WTC11 (cell line): ENCODE measurements at regions not wholly inside any gene's neighbourhood (a gene's known extent, or its start where the extent isn't known, plus 50 kb on each side); places are given as distances from the start of the nearest gene placed in this dataset.

Experiments
- ATAC-seq: fragments of 200-7000 bp; cut with Tn5 transposase; 2 replicates; pipeline ENCODE4 v1.10.0; 2021; ENCODE audit warnings: mild to moderate bottlenecking, moderate library complexity
- CTCF ChIA-PET: fragments of 300-600 bp; sonication (Branson Sonifier 250); formaldehyde crosslinking; loops from one replicate; lab custom pipeline; 2021; ENCODE audit warnings: antibody characterized with exemption; lab: Charles Lee
- POLR2A ChIA-PET: fragments of 350-600 bp; sonication (Branson Sonifier 250); formaldehyde crosslinking; loops from one replicate; lab custom pipeline; 2021; ENCODE audit warnings: antibody characterized with exemption; lab: Charles Lee
- DNase-seq: peaks from one replicate; pipeline ENCODE4 v3.0.0; 2021; ENCODE audit warnings: low spot score
- H3K27ac Mint-ChIP-seq: 2 replicates; pipeline ENCODE4 v1.8.0; 2021; ENCODE audit warnings: mixed read lengths
- H3K27me3 Mint-ChIP-seq: 2 replicates; pipeline ENCODE4 v1.8.0; 2021; ENCODE audit warnings: low read depth, mild to moderate bottlenecking, moderate library complexity, mixed read lengths
- H3K36me3 Mint-ChIP-seq: 2 replicates; pipeline ENCODE4 v1.8.0; 2021; ENCODE audit warnings: mixed read lengths
- H3K4me1 Mint-ChIP-seq: 2 replicates; pipeline ENCODE4 v1.8.0; 2022; ENCODE audit warnings: mixed read lengths
- H3K4me3 Mint-ChIP-seq: 2 replicates; pipeline ENCODE4 v1.8.0; 2021; ENCODE audit warnings: mild to moderate bottlenecking, moderate library complexity, mixed read lengths
- H3K9me3 Mint-ChIP-seq: 2 replicates; pipeline ENCODE4 v1.8.0; 2021; ENCODE audit warnings: mixed read lengths
- CREM ChIP-seq: sonication (generic); formaldehyde crosslinking; IDR thresholded peaks from 2 replicates; pipeline ENCODE4 v1.8.1; 2022; ENCODE audit warnings: mild to moderate bottlenecking, missing genetic modification reagents, moderate library complexity
- EMX1 ChIP-seq: fragments of 250-450 bp; sonication (Bioruptor Pico); IDR thresholded peaks from 2 replicates; pipeline ENCODE4 v1.8.0; 2021; ENCODE audit warnings: mild to moderate bottlenecking
- GTF2I ChIP-seq: fragments of 250-450 bp; sonication (Bioruptor Pico); conservative IDR thresholded peaks from 2 replicates; pipeline ENCODE4 v1.4.0; 2021; ENCODE audit warnings: mild to moderate bottlenecking
- IRF2 ChIP-seq: sonication (generic); formaldehyde crosslinking; IDR thresholded peaks from 2 replicates; pipeline ENCODE4 v1.8.0; 2022; ENCODE audit warnings: low read depth, missing genetic modification reagents, borderline replicate concordance
- NFE2L1 ChIP-seq: sonication (generic); formaldehyde crosslinking; IDR thresholded peaks from 2 replicates; pipeline ENCODE4 v1.8.1; 2023; ENCODE audit warnings: missing genetic modification reagents
- PRRX2 ChIP-seq: fragments of 250-450 bp; sonication (Bioruptor Pico); IDR thresholded peaks from 2 replicates; pipeline ENCODE4 v1.8.0; 2021; ENCODE audit warnings: mild to moderate bottlenecking
- RELA ChIP-seq: sonication (generic); formaldehyde crosslinking; IDR thresholded peaks from 2 replicates; pipeline ENCODE4 v1.8.1; 2022; ENCODE audit warnings: missing genetic modification reagents, mild to moderate bottlenecking, borderline replicate concordance
- SMAD3 ChIP-seq: sonication (generic); formaldehyde crosslinking; IDR thresholded peaks from 2 replicates; pipeline ENCODE4 v1.8.0; 2022; ENCODE audit warnings: missing genetic modification reagents, mild to moderate bottlenecking, borderline replicate concordance
- SMAD4 ChIP-seq: sonication (generic); formaldehyde crosslinking; IDR thresholded peaks from 2 replicates; pipeline ENCODE4 v1.8.0; 2022; ENCODE audit warnings: mild to moderate bottlenecking, missing genetic modification reagents
- TCF7 ChIP-seq: sonication (generic); formaldehyde crosslinking; IDR thresholded peaks from 2 replicates; pipeline ENCODE4 v1.8.0; 2022; ENCODE audit warnings: mild to moderate bottlenecking, low read depth, missing genetic modification reagents, moderate library complexity
- TEAD4 ChIP-seq: sonication (generic); formaldehyde crosslinking; IDR thresholded peaks from 2 replicates; pipeline ENCODE4 v1.8.0; 2022; ENCODE audit warnings: mild to moderate bottlenecking, missing genetic modification reagents
- TP53 ChIP-seq: sonication (generic); formaldehyde crosslinking; IDR thresholded peaks from 2 replicates; pipeline ENCODE4 v1.8.1; 2023; ENCODE audit warnings: mild to moderate bottlenecking, missing genetic modification reagents
- ZBTB21 ChIP-seq: sonication (generic); formaldehyde crosslinking; IDR thresholded peaks from 2 replicates; pipeline ENCODE4 v1.8.1; 2023; ENCODE audit warnings: mild to moderate bottlenecking, missing genetic modification reagents, borderline replicate concordance
- ZNF138 ChIP-seq: sonication (generic); formaldehyde crosslinking; conservative IDR thresholded peaks from 2 replicates; pipeline ENCODE4 v1.8.1; 2022; ENCODE audit warnings: mild to moderate bottlenecking, moderate library complexity, missing genetic modification reagents
- ZNF317 ChIP-seq: sonication (generic); formaldehyde crosslinking; IDR thresholded peaks from 2 replicates; pipeline ENCODE4 v1.8.1; 2023; ENCODE audit warnings: low read depth, mild to moderate bottlenecking, moderate library complexity, missing genetic modification reagents, borderline replicate concordance
- ZNF423 ChIP-seq: fragments of 250-450 bp; sonication (Bioruptor Pico); IDR thresholded peaks from 2 replicates; pipeline ENCODE4 v2.1.2; 2022; ENCODE audit warnings: mild to moderate bottlenecking, moderate library complexity
- ZNF532 ChIP-seq: fragments of 250-450 bp; sonication (Bioruptor Pico); IDR thresholded peaks from 2 replicates; pipeline ENCODE4 v1.9.0; 2021; ENCODE audit warnings: mild to moderate bottlenecking, borderline replicate concordance
- ZNF671 ChIP-seq: fragments of 250-450 bp; sonication (Bioruptor Pico); IDR thresholded peaks from 2 replicates; pipeline ENCODE4 v1.8.0; 2021; ENCODE audit warnings: mild to moderate bottlenecking
- TF ChIP-seq, protein P1 (sequence below): sonication (generic); formaldehyde crosslinking; IDR thresholded peaks from 2 replicates; pipeline ENCODE4 v1.8.0; 2022; ENCODE audit warnings: missing genetic modification reagents
- TF ChIP-seq, protein P2 (sequence below): sonication (generic); formaldehyde crosslinking; IDR thresholded peaks from 2 replicates; pipeline ENCODE4 v1.8.0; 2022; ENCODE audit warnings: mild to moderate bottlenecking, missing genetic modification reagents
- TF ChIP-seq, protein P3 (sequence below): sonication (generic); formaldehyde crosslinking; IDR thresholded peaks from 2 replicates; pipeline ENCODE4 v1.8.1; 2022; ENCODE audit warnings: missing genetic modification reagents, borderline replicate concordance
- TF ChIP-seq, protein P4 (sequence below): sonication (generic); formaldehyde crosslinking; IDR thresholded peaks from 2 replicates; pipeline ENCODE4 v1.8.0; 2023; ENCODE audit warnings: mild to moderate bottlenecking, missing genetic modification reagents
- TF ChIP-seq, protein P5 (sequence below): sonication (generic); formaldehyde crosslinking; IDR thresholded peaks from 2 replicates; pipeline ENCODE4 v1.8.1; 2022; ENCODE audit warnings: mild to moderate bottlenecking, missing genetic modification reagents, moderate library complexity, borderline replicate concordance

- TF ChIP-seq EMX1 (CRISPR knock-in tag) (no peak), TCF7 (CRISPR knock-in tag) (no peak)
- TF ChIP-seq, protein P1, sequence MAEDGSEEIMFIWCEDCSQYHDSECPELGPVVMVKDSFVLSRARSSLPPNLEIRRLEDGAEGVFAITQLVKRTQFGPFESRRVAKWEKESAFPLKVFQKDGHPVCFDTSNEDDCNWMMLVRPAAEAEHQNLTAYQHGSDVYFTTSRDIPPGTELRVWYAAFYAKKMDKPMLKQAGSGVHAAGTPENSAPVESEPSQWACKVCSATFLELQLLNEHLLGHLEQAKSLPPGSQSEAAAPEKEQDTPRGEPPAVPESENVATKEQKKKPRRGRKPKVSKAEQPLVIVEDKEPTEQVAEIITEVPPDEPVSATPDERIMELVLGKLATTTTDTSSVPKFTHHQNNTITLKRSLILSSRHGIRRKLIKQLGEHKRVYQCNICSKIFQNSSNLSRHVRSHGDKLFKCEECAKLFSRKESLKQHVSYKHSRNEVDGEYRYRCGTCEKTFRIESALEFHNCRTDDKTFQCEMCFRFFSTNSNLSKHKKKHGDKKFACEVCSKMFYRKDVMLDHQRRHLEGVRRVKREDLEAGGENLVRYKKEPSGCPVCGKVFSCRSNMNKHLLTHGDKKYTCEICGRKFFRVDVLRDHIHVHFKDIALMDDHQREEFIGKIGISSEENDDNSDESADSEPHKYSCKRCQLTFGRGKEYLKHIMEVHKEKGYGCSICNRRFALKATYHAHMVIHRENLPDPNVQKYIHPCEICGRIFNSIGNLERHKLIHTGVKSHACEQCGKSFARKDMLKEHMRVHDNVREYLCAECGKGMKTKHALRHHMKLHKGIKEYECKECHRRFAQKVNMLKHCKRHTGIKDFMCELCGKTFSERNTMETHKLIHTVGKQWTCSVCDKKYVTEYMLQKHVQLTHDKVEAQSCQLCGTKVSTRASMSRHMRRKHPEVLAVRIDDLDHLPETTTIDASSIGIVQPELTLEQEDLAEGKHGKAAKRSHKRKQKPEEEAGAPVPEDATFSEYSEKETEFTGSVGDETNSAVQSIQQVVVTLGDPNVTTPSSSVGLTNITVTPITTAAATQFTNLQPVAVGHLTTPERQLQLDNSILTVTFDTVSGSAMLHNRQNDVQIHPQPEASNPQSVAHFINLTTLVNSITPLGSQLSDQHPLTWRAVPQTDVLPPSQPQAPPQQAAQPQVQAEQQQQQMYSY: no peak
- TF ChIP-seq, protein P2, sequence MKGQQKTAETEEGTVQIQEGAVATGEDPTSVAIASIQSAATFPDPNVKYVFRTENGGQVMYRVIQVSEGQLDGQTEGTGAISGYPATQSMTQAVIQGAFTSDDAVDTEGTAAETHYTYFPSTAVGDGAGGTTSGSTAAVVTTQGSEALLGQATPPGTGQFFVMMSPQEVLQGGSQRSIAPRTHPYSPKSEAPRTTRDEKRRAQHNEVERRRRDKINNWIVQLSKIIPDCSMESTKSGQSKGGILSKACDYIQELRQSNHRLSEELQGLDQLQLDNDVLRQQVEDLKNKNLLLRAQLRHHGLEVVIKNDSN (CRISPR knock-in tag): no peak
- TF ChIP-seq, all 79 proteins: peak for 0
Observed at GRCh38 chr2:45209875-45210274, 200.6 kb upstream of the SIX2 start (continued).

DNA sequence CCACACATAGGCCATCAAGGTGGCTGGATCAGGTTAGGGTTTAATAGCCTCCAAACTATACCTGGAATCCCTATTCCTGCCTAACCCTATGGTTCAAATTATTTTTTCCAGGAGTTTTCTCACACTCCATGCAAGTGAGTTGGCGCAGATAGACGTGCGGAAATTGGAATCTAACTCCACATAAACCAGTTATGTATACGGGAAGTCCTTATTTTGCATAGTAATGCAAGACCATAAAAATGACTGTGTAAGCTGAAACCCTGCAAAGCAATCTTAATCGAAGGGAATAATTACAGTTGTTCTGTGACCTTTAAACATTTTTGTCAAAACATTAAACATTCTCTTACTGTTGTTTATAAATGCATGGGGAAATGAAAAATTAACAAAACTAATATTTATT is 200.1 kb upstream of the SIX2 start:
- CTCF ChIA-PET: no interaction called here
- no peaks in the 10 kb centered on the region for H3K27me3 Mint-ChIP-seq
- TF ChIP-seq ZNF532 (CRISPR knock-in tag): no peak
- no peak for TF ChIP-seq ZBTB21 (CRISPR knock-in tag)
- TF ChIP-seq, protein P3, sequence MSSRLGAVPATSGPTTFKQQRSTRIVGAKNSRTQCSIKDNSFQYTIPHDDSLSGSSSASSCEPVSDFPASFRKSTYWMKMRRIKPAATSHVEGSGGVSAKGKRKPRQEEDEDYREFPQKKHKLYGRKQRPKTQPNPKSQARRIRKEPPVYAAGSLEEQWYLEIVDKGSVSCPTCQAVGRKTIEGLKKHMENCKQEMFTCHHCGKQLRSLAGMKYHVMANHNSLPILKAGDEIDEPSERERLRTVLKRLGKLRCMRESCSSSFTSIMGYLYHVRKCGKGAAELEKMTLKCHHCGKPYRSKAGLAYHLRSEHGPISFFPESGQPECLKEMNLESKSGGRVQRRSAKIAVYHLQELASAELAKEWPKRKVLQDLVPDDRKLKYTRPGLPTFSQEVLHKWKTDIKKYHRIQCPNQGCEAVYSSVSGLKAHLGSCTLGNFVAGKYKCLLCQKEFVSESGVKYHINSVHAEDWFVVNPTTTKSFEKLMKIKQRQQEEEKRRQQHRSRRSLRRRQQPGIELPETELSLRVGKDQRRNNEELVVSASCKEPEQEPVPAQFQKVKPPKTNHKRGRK (CRISPR knock-in tag): no peak
- TF ChIP-seq ZNF317 (CRISPR knock-in tag): no peak
- TF ChIP-seq SMAD3: no peak
- TF ChIP-seq CREM (CRISPR knock-in tag): no peak
- TF ChIP-seq, protein P4, sequence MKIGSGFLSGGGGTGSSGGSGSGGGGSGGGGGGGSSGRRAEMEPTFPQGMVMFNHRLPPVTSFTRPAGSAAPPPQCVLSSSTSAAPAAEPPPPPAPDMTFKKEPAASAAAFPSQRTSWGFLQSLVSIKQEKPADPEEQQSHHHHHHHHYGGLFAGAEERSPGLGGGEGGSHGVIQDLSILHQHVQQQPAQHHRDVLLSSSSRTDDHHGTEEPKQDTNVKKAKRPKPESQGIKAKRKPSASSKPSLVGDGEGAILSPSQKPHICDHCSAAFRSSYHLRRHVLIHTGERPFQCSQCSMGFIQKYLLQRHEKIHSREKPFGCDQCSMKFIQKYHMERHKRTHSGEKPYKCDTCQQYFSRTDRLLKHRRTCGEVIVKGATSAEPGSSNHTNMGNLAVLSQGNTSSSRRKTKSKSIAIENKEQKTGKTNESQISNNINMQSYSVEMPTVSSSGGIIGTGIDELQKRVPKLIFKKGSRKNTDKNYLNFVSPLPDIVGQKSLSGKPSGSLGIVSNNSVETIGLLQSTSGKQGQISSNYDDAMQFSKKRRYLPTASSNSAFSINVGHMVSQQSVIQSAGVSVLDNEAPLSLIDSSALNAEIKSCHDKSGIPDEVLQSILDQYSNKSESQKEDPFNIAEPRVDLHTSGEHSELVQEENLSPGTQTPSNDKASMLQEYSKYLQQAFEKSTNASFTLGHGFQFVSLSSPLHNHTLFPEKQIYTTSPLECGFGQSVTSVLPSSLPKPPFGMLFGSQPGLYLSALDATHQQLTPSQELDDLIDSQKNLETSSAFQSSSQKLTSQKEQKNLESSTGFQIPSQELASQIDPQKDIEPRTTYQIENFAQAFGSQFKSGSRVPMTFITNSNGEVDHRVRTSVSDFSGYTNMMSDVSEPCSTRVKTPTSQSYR (CRISPR knock-in tag): no peak
- TF ChIP-seq RELA (CRISPR knock-in tag): no peak
- no peak for TF ChIP-seq ZNF671
- no peak for TF ChIP-seq TP53 (CRISPR knock-in tag)
- TF ChIP-seq ZNF138: no peak
- TF ChIP-seq GTF2I (CRISPR knock-in tag): no peak
- no peak for TF ChIP-seq ZNF423
- TF ChIP-seq SMAD4 (CRISPR knock-in tag): no peak
- TF ChIP-seq, protein P5, sequence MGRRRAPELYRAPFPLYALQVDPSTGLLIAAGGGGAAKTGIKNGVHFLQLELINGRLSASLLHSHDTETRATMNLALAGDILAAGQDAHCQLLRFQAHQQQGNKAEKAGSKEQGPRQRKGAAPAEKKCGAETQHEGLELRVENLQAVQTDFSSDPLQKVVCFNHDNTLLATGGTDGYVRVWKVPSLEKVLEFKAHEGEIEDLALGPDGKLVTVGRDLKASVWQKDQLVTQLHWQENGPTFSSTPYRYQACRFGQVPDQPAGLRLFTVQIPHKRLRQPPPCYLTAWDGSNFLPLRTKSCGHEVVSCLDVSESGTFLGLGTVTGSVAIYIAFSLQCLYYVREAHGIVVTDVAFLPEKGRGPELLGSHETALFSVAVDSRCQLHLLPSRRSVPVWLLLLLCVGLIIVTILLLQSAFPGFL (CRISPR knock-in tag): no peak
- TF ChIP-seq PRRX2: no peak
- TF ChIP-seq TEAD4 (CRISPR knock-in tag): no peak
- no peak for TF ChIP-seq NFE2L1
- no peak for TF ChIP-seq IRF2 (CRISPR knock-in tag)
- DNase-seq (no peak), ATAC-seq (no peak)
- H3K9me3 Mint-ChIP-seq: no peaks in the 10 kb centered on the region
- H3K4me3 Mint-ChIP-seq: no peak overlapping the region
- no peak overlapping the region for H3K27ac Mint-ChIP-seq
- POLR2A ChIA-PET: no interaction called here
- no peaks in the 10 kb centered on the region for H3K36me3 Mint-ChIP-seq
- no peaks in the 10 kb centered on the region for H3K4me1 Mint-ChIP-seq
